IMR-90 (cell line): ENCODE measurements at regions not wholly inside any gene's neighbourhood (a gene's known extent, or its start where the extent isn't known, plus 50 kb on each side); places are given as distances from the start of the nearest gene placed in this dataset.

Experiments
- ATAC-seq: fragments of 200-7000 bp; cut with Tn5 transposase; 2 replicates; pipeline ENCODE4 v1.9.1; 2020; ENCODE audit warnings: low read depth, mild to moderate bottlenecking, moderate library complexity
- BruUV-seq: library from RNA; stranded (reverse); fragments of 400-500 nt; replicated peaks from 2 replicates; lab custom pipeline; 2021; lab: Mats Ljungman, UMichigan
- CTCF ChIA-PET: fragments of 300-600 bp; formaldehyde crosslinking; extraction: SDS; loops from one replicate; lab custom pipeline; 2021; ENCODE audit warnings: antibody characterized with exemption; lab: Yijun Ruan, JAX
- POLR2A ChIA-PET: fragments of 300-600 bp; sonication (Branson Sonifier 250); formaldehyde crosslinking; loops from one replicate; lab custom pipeline; 2022; ENCODE audit warnings: antibody characterized with exemption; ENCODE audit not compliant: unreplicated experiment; lab: Charles Lee
- DNase-seq: peaks from one replicate; pipeline ENCODE4 v3.0.0; 2013
- H2AFZ ChIP-seq: replicated peaks from 2 replicates; pipeline ENCODE3; 2013; ENCODE audit warnings: low read length, mild to moderate bottlenecking; ENCODE audit not compliant: poor library complexity
- H2AK5ac ChIP-seq: 2 replicates; pipeline ENCODE4 v1.6.1; 2013; ENCODE audit warnings: low read depth, low read length, inconsistent platforms
- H2AK9ac ChIP-seq: replicated peaks from 2 replicates; pipeline ENCODE3; 2013; ENCODE audit warnings: mild to moderate bottlenecking, low read depth, low read length, moderate library complexity; ENCODE audit not compliant: poor library complexity
- H2BK120ac ChIP-seq: 2 replicates; pipeline ENCODE4 v1.6.1; 2013; ENCODE audit warnings: low read depth, low read length, inconsistent platforms
- H2BK15ac ChIP-seq: 3 replicates; pipeline ENCODE4 v1.6.1; 2013; ENCODE audit warnings: low read depth, low read length, inconsistent platforms
- H2BK20ac ChIP-seq: 2 replicates; pipeline ENCODE4 v1.6.1; 2013; ENCODE audit warnings: low read depth, mild to moderate bottlenecking, inconsistent platforms, low read length, moderate library complexity
- H2BK5ac ChIP-seq: 2 replicates; pipeline ENCODE4 v1.6.1; 2013; ENCODE audit warnings: mild to moderate bottlenecking, low read depth, low read length, inconsistent platforms; ENCODE audit not compliant: poor library complexity, severe bottlenecking
- H3K14ac ChIP-seq: replicated peaks from 2 replicates; pipeline ENCODE4 v1.6.1; 2013; ENCODE audit warnings: low read depth, low read length, inconsistent platforms
- H3K18ac ChIP-seq: 2 replicates; pipeline ENCODE4 v1.6.1; 2013; ENCODE audit warnings: low read depth, low read length, control low read depth
- H3K23ac ChIP-seq: 2 replicates; pipeline ENCODE4 v1.6.1; 2013; ENCODE audit warnings: low read depth, low read length, inconsistent platforms
- H3K27ac ChIP-seq: 2 replicates; pipeline ENCODE4 v1.5.1; 2013; ENCODE audit warnings: mild to moderate bottlenecking, control low read depth, low read length; ENCODE audit not compliant: insufficient read depth
- H3K27me3 ChIP-seq: 2 replicates; pipeline ENCODE4 v1.6.1; 2013; ENCODE audit warnings: low read length; ENCODE audit not compliant: control insufficient read depth, insufficient read depth
- H3K36me3 ChIP-seq: 2 replicates; pipeline ENCODE4 v1.6.1; 2013; ENCODE audit warnings: low read length, mixed read lengths; ENCODE audit not compliant: control insufficient read depth, insufficient read depth
- H3K4ac ChIP-seq: 2 replicates; pipeline ENCODE4 v1.6.1; 2013; ENCODE audit warnings: low read depth, low read length, inconsistent platforms
- H3K4me1 ChIP-seq: 2 replicates; pipeline ENCODE4 v1.6.1; 2013; ENCODE audit warnings: low read length, mixed read lengths; ENCODE audit not compliant: control insufficient read depth, insufficient read depth
- H3K4me2 ChIP-seq: 2 replicates; pipeline ENCODE4 v1.6.1; 2013; ENCODE audit warnings: low read depth, mild to moderate bottlenecking, control low read depth, low read length, moderate library complexity
- H3K4me3 ChIP-seq: 2 replicates; pipeline ENCODE4 v1.5.1; 2013; ENCODE audit warnings: low read depth, mild to moderate bottlenecking, control low read depth, low read length, moderate library complexity; ENCODE audit not compliant: insufficient read depth
- H3K56ac ChIP-seq: 2 replicates; pipeline ENCODE4 v1.6.1; 2013; ENCODE audit warnings: low read length, inconsistent platforms; ENCODE audit not compliant: insufficient read depth; ENCODE audit errors: extremely low read depth
- H3K79me1 ChIP-seq, 2 experiments: 2 replicates each; pipeline ENCODE4 v1.6.1; 2013; ENCODE audit warnings: low read length in 2 of 2, inconsistent platforms in 1 of 2, low read depth in 1 of 2
- H3K9ac ChIP-seq: 2 replicates; pipeline ENCODE4 v1.6.1; 2013; ENCODE audit warnings: low read depth, low read length, control low read depth
- H3K9me1 ChIP-seq: 2 replicates; pipeline ENCODE4 v1.6.1; 2013; ENCODE audit warnings: low read length, inconsistent platforms; ENCODE audit not compliant: insufficient read depth
- H3K9me3 ChIP-seq: 2 replicates; pipeline ENCODE4 v1.6.1; 2013; ENCODE audit warnings: low read length; ENCODE audit not compliant: control insufficient read depth, insufficient read depth
- H4K20me1 ChIP-seq: 2 replicates; pipeline ENCODE4 v1.6.1; 2013; ENCODE audit warnings: low read length, inconsistent platforms; ENCODE audit not compliant: insufficient read depth
- H4K5ac ChIP-seq: 2 replicates; pipeline ENCODE4 v1.6.1; 2013; ENCODE audit warnings: mild to moderate bottlenecking, low read depth, low read length, control low read depth
- H4K8ac ChIP-seq, 2 experiments: 2 replicates each; pipeline ENCODE4 v1.6.1; 2013; ENCODE audit warnings: low read depth in 2 of 2, low read length in 2 of 2, control low read depth in 1 of 2, inconsistent platforms in 1 of 2
- H4K91ac ChIP-seq: 2 replicates; pipeline ENCODE4 v1.6.1; 2013; ENCODE audit warnings: low read depth, low read length, inconsistent platforms; ENCODE audit not compliant: insufficient read depth
- BHLHE40 ChIP-seq: fragments of 150-350 bp; IDR thresholded peaks from 2 replicates; pipeline ENCODE4 v1.6.1; 2016; ENCODE audit warnings: mild to moderate bottlenecking, low read depth, low read length
- CEBPB ChIP-seq: IDR thresholded peaks from 2 replicates; pipeline ENCODE4 v1.6.1; 2012; ENCODE audit warnings: low read depth, low read length, improper control_type of control experiment
- CHD1 ChIP-seq: IDR thresholded peaks from 2 replicates; pipeline ENCODE4 v1.6.1; 2012; ENCODE audit warnings: low read depth, low read length, improper control_type of control experiment
- FOS ChIP-seq: fragments of 150-350 bp; IDR thresholded peaks from 2 replicates; pipeline ENCODE4 v1.6.1; 2016; ENCODE audit warnings: low read depth, low read length
- MAFK ChIP-seq: IDR thresholded peaks from 2 replicates; pipeline ENCODE4 v1.6.1; 2012; ENCODE audit warnings: low read depth, low read length, improper control_type of control experiment
- MAZ ChIP-seq: IDR thresholded peaks from 2 replicates; pipeline ENCODE4 v1.6.1; 2012; ENCODE audit warnings: low read depth, mild to moderate bottlenecking, low read length, improper control_type of control experiment, moderate library complexity, borderline replicate concordance
- MXI1 ChIP-seq: IDR thresholded peaks from 2 replicates; pipeline ENCODE4 v1.6.1; 2012; ENCODE audit warnings: low read depth, mild to moderate bottlenecking, low read length, moderate library complexity, borderline replicate concordance
- NFE2L2 ChIP-seq: fragments of 150-350 bp; IDR thresholded peaks from 2 replicates; pipeline ENCODE4 v1.6.1; 2016; ENCODE audit warnings: low read depth, mild to moderate bottlenecking, low read length
- POLR2A ChIP-seq: IDR thresholded peaks from 2 replicates; pipeline ENCODE4 v1.6.1; 2012; ENCODE audit warnings: mild to moderate bottlenecking, low read depth, low read length
- RAD21 ChIP-seq: IDR thresholded peaks from 2 replicates; pipeline ENCODE4 v1.6.1; 2012; ENCODE audit warnings: low read length, improper control_type of control experiment
- RCOR1 ChIP-seq: IDR thresholded peaks from 2 replicates; pipeline ENCODE4 v1.6.1; 2012; ENCODE audit warnings: mild to moderate bottlenecking, low read length, improper control_type of control experiment; ENCODE audit not compliant: insufficient replicate concordance
- RFX5 ChIP-seq: IDR thresholded peaks from 2 replicates; pipeline ENCODE4 v1.8.0; 2012; ENCODE audit warnings: low read depth, mild to moderate bottlenecking, low read length, moderate library complexity
- SMC3 ChIP-seq: fragments of 150-350 bp; IDR thresholded peaks from 2 replicates; pipeline ENCODE4 v1.6.1; 2016; ENCODE audit warnings: low read depth, mild to moderate bottlenecking, antibody characterized with exemption, low read length, moderate library complexity
- WGBS, 2 experiments: methylation state at CpG; one replicate each; pipeline versions ENCODE4 v1.1.5 to v1.1.7; 2013; ENCODE audit warnings: missing lambda C conversion rate in 2 of 2; ENCODE audit not compliant: insufficient read length in 1 of 2; ENCODE audit errors: extremely low coverage in 2 of 2; 5-methylcytosine and 5-hydroxymethylcytosine counted together
- dilution Hi-C: fragments of 300-500 bp; cut with HindIII; formaldehyde crosslinking; loops from one replicate; pipeline ENCODE4 v1.14.3; 2018; ENCODE audit warnings: low sequenced_read_pairs; ENCODE audit not compliant: unreplicated experiment
- in situ Hi-C: fragments of 300-500 bp; cut with MboI; formaldehyde crosslinking; loops from 3 replicates; pipeline ENCODE4 v1.14.3; 2019; ENCODE audit warnings: low sequenced_read_pairs, inconsistent platforms, mixed read lengths
- intact Hi-C: fragments of 100-400 bp; cut with micrococcal nuclease; formaldehyde crosslinking; loops from 2 replicates; pipeline ENCODE4 v1.10.0; 2022
- TF ChIP-seq, protein P1 (sequence below): conservative IDR thresholded peaks from 2 replicates; pipeline ENCODE4 v1.5.1; 2012; ENCODE audit warnings: mild to moderate bottlenecking, low read depth, low read length, improper control_type of control experiment
- TF ChIP-seq, protein P2 (sequence below): fragments of 150-350 bp; IDR thresholded peaks from 2 replicates; pipeline ENCODE4 v1.6.1; 2017; ENCODE audit warnings: mild to moderate bottlenecking, antibody characterized with exemption, low read length, low read depth
- TF ChIP-seq, protein P3 (sequence below): fragments of 150-350 bp; IDR thresholded peaks from 2 replicates; pipeline ENCODE4 v1.6.1; 2016; ENCODE audit warnings: low read depth, mild to moderate bottlenecking, low read length, moderate library complexity, borderline replicate concordance

DNA sequence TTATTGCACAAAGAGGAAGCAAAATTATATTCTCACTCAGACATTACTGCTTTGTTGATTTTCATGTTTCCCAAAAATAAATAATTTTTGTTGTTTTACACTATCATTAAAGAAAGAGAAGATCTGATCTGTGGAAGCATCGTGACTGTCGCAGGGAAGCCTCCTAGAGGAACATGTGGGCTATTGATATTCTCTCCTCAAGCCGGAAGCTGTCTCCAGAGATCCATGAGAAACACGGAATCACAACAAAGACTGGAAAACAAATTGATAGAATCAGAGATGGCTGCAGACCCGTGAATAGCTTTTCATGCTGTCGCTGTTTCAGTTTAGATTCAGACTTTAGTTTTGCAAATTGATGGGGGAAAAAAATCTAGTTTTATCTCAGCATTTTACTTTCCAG lies 235.2 kb upstream of the TMPO start:
- Histone ChIP-seq H2AK5ac (no peak overlapping the region), H2BK5ac (no peak overlapping the region), H3K56ac (no peak overlapping the region), H3K27me3 (no peaks in the 10 kb centered on the region), H4K5ac (no peak overlapping the region), H3K23ac (no peak overlapping the region), H4K8ac (no peak overlapping the region), H3K9me1 (no peaks in the 10 kb centered on the region), H3K9ac (no peak overlapping the region), H3K9me3 (no peaks in the 10 kb centered on the region), H3K4me1 (no peaks in the 10 kb centered on the region), H2BK120ac (no peak overlapping the region), H3K18ac (no peak overlapping the region), H4K20me1 (no peaks in the 10 kb centered on the region), H2BK20ac (no peak overlapping the region), H3K36me3 (no peaks in the 10 kb centered on the region), H3K14ac (no peak overlapping the region), H3K4ac (no peak overlapping the region), H3K4me2 (no peak overlapping the region), H3K79me1 (no peaks in the 10 kb centered on the region), H2AFZ (no peak overlapping the region), H3K27ac (no peak overlapping the region), H2AK9ac (no peak overlapping the region), H3K4me3 (no peak overlapping the region), H4K91ac (no peak overlapping the region), H2BK15ac (no peak overlapping the region)
- no TSS peak for BruUV-seq
- ChIA-PET CTCF (no interaction called here), POLR2A (no interaction called here)
- TF ChIP-seq, protein P1, sequence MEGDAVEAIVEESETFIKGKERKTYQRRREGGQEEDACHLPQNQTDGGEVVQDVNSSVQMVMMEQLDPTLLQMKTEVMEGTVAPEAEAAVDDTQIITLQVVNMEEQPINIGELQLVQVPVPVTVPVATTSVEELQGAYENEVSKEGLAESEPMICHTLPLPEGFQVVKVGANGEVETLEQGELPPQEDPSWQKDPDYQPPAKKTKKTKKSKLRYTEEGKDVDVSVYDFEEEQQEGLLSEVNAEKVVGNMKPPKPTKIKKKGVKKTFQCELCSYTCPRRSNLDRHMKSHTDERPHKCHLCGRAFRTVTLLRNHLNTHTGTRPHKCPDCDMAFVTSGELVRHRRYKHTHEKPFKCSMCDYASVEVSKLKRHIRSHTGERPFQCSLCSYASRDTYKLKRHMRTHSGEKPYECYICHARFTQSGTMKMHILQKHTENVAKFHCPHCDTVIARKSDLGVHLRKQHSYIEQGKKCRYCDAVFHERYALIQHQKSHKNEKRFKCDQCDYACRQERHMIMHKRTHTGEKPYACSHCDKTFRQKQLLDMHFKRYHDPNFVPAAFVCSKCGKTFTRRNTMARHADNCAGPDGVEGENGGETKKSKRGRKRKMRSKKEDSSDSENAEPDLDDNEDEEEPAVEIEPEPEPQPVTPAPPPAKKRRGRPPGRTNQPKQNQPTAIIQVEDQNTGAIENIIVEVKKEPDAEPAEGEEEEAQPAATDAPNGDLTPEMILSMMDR, result no peak
- TF ChIP-seq CHD1 (no peak), CEBPB (no peak), RCOR1 (no peak), MAFK (no peak), RFX5 (no peak), SMC3 (no peak), BHLHE40 (no peak), POLR2A (no peak), FOS (no peak), MAZ (no peak), MXI1 (no peak), NFE2L2 (no peak), RAD21 (no peak)
- TF ChIP-seq, protein P2, sequence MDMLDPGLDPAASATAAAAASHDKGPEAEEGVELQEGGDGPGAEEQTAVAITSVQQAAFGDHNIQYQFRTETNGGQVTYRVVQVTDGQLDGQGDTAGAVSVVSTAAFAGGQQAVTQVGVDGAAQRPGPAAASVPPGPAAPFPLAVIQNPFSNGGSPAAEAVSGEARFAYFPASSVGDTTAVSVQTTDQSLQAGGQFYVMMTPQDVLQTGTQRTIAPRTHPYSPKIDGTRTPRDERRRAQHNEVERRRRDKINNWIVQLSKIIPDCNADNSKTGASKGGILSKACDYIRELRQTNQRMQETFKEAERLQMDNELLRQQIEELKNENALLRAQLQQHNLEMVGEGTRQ, result no peak
- TF ChIP-seq, protein P3, sequence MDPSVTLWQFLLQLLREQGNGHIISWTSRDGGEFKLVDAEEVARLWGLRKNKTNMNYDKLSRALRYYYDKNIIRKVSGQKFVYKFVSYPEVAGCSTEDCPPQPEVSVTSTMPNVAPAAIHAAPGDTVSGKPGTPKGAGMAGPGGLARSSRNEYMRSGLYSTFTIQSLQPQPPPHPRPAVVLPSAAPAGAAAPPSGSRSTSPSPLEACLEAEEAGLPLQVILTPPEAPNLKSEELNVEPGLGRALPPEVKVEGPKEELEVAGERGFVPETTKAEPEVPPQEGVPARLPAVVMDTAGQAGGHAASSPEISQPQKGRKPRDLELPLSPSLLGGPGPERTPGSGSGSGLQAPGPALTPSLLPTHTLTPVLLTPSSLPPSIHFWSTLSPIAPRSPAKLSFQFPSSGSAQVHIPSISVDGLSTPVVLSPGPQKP, result no peak
- in situ Hi-C loops, result no loop called here
- no CpG with 5 or more reads among the region's 6 CpGs for WGBS, 2 experiments
- no peak for DNase-seq
- dilution Hi-C loops, result no loop called here
- ATAC-seq, result no peak
- intact Hi-C loops, result no loop called here
